GM18858 (cell line): ENCODE measurements at regions not wholly inside any gene's neighbourhood (a gene's known extent, or its start where the extent isn't known, plus 50 kb on each side); places are given as distances from the start of the nearest gene placed in this dataset.
"Not testable (repeated sequence)": the region's sequence is repeated elsewhere in the genome, so short reads cannot be mapped to it uniquely, and the experiment has no call there.

ENCODE experiments used
- ATAC-seq: cut with Tn5 transposase; IDR thresholded peaks from one replicate; pipeline ENCODE4 v1.9.1; 2021; ENCODE audit not compliant: unreplicated experiment

- no peak for ATAC-seq
Measured at GRCh38 chr4:141518222-141518621, 118.2 kb upstream of the IL15 start.

- ATAC-seq = no peak
Measured at GRCh38 chr4:141524116-141524515, 112.3 kb upstream of the IL15 start.

GRCh38 chr4:141524841-141525240, 111.5 kb upstream of the IL15 start:
- ATAC-seq = no peak

DNA sequence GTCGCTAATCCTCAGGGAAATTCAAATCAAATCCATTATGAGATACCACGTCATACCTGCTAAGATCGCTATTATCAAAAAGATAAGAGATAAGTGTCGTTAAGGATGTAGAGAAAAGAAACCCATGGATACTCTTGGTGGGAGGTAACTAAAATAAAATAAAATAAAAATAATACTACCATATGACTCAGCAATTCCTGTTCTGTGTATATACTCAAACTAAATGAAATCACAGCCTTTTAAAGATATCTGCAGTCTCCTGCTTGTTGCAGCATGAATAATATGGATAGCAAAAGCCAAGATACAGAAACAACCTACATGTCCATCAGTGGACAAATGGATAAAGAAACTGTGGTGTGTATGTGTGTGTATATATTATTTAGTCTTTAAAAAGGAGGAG, 105.8 kb upstream of the IL15 start:
- ATAC-seq = no peak

DNA sequence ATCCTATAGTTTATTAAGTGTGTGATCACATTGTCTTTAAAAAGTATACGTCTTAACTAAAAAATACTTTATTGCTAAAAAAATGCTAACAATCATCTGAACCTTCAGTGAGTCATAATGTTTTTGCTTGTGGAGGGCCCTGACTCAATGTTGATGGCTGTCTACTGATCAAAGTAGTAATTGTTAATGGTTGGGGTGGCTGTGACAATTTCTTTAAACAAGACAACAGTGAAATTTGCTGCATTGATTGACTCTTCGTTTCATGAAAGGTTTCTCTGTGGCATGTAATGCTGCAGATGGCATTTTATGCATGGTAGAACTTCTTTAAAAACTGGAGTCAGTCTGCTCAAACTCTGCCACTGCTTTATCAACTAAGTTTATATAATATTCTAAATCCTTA, 101.4 kb upstream of the IL15 start:
- ATAC-seq = no peak

DNA sequence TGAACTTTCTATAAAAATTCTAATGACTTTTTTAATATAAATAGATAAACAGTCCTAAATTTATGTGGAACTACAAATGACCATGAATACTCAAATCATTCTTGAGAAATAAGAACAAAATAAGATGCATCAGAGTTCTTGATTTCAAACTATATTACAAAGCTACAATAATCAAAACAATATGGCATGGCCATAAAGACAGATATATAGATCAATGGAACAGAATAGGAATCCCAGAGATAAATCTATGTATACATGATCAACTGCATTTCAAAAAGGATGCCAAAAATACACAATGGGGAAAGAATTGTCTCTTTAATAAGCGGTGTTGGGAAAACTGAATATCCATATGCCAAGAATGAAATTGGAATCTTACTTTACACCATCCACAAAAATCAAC, 98.4 kb upstream of the IL15 start:
- ATAC-seq = no peak

GRCh38 chr4:141540643-141541042, 95.7 kb upstream of the IL15 start:
- no peak for ATAC-seq

DNA sequence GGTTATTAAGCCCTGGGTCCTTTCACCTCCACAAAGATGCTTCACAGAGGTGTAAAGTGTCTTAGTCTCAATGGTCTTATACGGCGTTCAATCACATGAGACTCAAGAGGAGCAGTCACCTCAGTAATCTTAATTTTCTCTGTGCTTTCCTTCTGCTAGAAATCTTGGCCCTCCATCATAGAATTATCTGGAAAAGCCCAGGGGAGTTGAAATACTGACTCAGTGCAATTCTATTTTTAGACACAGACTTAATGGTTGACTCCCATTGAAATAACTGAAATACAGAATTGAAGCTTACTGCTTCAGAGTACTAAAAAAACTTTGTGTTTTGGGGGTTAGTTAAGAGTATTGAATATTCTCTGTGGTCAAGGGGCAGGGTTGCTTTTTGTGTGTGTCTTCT, 94.5 kb upstream of the IL15 start:
- ATAC-seq = no peak

- no peak for ATAC-seq
Measured at GRCh38 chr4:141543176-141543575, 93.2 kb upstream of the IL15 start.

DNA sequence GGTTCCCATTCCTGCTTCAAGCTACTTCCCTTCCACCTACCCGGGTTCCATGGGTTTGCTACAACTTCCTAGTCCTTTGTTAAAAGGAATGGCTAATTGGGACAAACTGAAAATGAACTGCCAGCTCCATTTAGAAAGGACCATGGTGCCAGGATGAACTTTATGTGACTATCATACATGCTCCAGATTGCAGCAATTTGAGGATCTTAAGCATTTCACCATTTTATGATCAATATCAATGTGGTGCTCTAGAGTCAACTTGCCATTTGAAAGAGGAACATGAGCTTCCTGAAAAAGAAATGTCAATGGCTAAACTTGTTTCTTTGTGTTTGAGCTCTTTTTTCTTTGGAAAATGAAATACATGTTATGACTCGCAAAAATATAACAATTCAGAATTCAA, 92.7 kb upstream of the IL15 start:
- no peak for ATAC-seq

GRCh38 chr4:141548791-141549190, 87.6 kb upstream of the IL15 start:
- no peak for ATAC-seq

- peak; percentile 62 for ATAC-seq
Measured at GRCh38 chr4:141560056-141560455, 76.3 kb upstream of the IL15 start.

GRCh38 chr4:141562649-141563048, 73.7 kb upstream of the IL15 start:
- ATAC-seq = no peak

DNA sequence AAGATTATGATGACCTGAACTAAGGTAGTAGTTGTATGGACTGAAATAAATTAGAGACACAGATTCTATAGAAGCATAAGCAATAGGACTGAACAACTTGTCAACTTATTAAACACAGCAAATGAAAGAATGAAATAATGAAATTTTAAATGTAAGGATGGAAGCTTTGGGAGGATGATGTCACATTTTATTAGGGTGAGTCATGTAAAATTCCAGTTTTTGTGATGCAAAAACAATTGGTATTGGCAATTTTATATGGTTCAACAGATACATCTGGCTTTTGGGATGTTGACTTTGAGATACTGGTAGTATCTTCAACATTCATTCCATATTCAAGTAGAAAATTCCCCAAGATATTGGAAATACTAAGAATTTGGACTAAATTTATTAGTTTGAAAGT, 72.7 kb upstream of the IL15 start:
- no peak for ATAC-seq

DNA sequence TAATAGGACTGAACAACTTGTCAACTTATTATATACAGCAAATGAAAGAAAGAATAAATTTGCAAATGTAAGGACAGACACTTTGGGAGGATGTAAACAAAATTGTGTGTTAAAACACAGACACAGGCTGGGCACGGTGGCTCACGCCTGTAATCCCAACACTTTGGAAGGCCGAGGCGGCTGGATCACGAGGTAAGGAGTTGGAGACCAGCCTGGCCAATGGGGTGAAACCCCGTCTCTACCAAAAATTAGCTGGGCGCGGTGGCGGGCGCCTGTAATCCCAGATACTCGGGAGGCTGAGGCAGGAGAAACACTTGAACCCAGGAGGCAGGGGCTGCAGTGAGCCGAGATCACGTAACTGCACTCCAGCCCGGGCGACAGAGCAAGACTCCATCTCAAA, 71.4 kb upstream of the IL15 start:
- not testable (repeated sequence) for ATAC-seq

- no peak for ATAC-seq
Measured at GRCh38 chr4:141565379-141566089, 70.8 kb upstream of the IL15 start.

DNA sequence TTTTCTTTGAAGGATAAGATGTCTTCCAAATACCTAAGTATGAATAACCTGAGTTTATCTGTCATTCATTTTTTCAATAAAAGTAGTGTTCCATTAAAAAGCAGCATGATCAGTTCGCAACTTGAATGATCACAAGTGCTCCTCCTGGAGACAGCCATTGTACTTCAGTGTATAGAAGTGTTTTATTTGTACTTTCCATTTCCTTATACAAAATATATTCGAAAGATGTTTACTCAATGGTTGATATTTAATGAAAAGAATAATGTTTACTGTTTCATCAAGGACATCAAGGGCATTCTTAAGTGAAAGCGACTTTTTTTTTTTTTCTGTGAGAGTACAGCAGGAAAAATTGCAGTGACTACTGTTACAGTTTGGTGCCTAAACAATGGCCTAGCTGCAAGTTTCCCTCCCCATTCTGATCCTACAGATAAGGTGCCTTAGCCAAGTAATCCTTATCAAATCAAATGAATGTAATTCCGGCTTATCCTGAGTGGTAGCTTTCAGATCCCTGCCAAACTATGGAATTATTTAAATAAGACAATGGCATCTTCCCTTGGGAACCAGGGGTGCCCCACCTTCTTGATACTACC, 69.0 kb upstream of the IL15 start:
- ATAC-seq = no peak

DNA sequence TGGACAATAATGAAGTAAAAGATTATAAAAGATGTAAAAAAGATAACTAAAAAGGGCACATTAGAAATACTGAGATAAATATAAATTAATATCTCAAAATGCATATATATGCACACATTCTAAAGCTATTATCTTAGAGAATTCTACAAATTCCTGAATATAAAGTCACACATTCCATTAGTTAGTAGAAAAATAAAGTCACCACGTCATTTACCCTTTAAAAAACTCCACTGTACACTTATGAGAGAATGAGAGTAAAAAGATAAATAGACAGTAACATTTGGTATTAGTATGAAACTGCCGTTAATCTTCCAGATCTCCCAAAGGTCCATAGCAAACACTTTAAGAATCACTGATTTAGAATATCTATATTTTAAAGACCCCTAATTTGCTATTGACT, 67.2 kb upstream of the IL15 start:
- no peak for ATAC-seq

DNA sequence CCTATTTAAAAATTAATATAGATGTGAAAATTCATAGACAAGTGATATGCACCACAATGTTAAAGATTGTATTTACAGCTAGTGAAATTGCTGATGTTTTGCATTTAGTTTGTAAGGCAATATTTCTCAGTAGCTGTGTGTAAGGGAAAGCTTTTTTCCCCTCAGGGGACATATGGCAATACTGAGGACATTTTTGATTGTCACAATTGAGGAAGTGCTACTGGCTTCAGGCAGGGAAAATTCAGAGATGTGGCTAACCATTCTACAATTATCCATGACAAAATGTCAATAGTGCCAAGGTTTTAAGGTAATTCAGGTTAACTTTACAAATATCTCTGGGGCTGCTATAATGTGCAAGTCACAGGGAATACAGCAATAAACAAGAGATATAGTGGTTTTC, 66.1 kb upstream of the IL15 start:
- no peak for ATAC-seq

- ATAC-seq = no peak
Measured at GRCh38 chr4:141571362-141571761, 65.0 kb upstream of the IL15 start.

- ATAC-seq = no peak
Measured at GRCh38 chr4:141571793-141572192, 64.6 kb upstream of the IL15 start.

GRCh38 chr4:141573678-141574077, 62.7 kb upstream of the IL15 start:
- no peak for ATAC-seq

GRCh38 chr4:141575884-141576283, 60.5 kb upstream of the IL15 start:
- ATAC-seq = no peak
